Loucy (cell line): ENCODE measurements at regions not wholly inside any gene's neighbourhood (a gene's known extent, or its start where the extent isn't known, plus 50 kb on each side); places are given as distances from the start of the nearest gene placed in this dataset.
A peak's percentile ranks its signal among the peaks of the same experiment; 100 is the strongest.
"Not testable (repeated sequence)": the region's sequence is repeated elsewhere in the genome, so short reads cannot be mapped to it uniquely, and the experiment has no call there.

Experiments used
- H2AFZ ChIP-seq: fragments of 200-600 bp; sonication (generic); 2 replicates; pipeline ENCODE4 v1.6.0; 2016; ENCODE audit warnings: antibody characterized with exemption, mild to moderate bottlenecking, low read length, moderate library complexity
- H3F3A ChIP-seq: fragments of 200-600 bp; 2 replicates; pipeline ENCODE4 v1.6.0; 2016; ENCODE audit warnings: antibody characterized with exemption, low read depth, mild to moderate bottlenecking
- H3K27me3 ChIP-seq: fragments of 200-600 bp; sonication (generic); 2 replicates; pipeline ENCODE4 v1.6.1; 2014; ENCODE audit warnings: low read length, mild to moderate bottlenecking; ENCODE audit not compliant: insufficient read depth, poor library complexity, severe bottlenecking
- H3K36me3 ChIP-seq: fragments of 200-600 bp; sonication (generic); 2 replicates; pipeline ENCODE4 v1.6.1; 2016; ENCODE audit warnings: low read length; ENCODE audit not compliant: insufficient read depth
- H3K4me1 ChIP-seq: fragments of 200-600 bp; sonication (generic); 2 replicates; pipeline ENCODE4 v1.5.1; 2014; ENCODE audit warnings: low read length, mild to moderate bottlenecking; ENCODE audit not compliant: insufficient read depth, poor library complexity, severe bottlenecking
- H3K4me2 ChIP-seq: fragments of 200-600 bp; sonication (generic); 2 replicates; pipeline ENCODE4 v1.6.0; 2014; ENCODE audit warnings: antibody characterized with exemption, low read length, low read depth, mild to moderate bottlenecking; ENCODE audit not compliant: poor library complexity, severe bottlenecking
- H3K4me3 ChIP-seq: fragments of 200-600 bp; sonication (generic); 2 replicates; pipeline ENCODE4 v1.5.1; 2014; ENCODE audit warnings: low read length, mild to moderate bottlenecking, mixed read lengths; ENCODE audit not compliant: poor library complexity, severe bottlenecking
- H3K79me2 ChIP-seq: fragments of 200-600 bp; sonication (generic); 2 replicates; pipeline ENCODE4 v1.6.1; 2014; ENCODE audit warnings: low read length; ENCODE audit not compliant: insufficient read depth
- H3K9ac ChIP-seq: fragments of 200-600 bp; sonication (generic); 2 replicates; pipeline ENCODE4 v1.6.0; 2014; ENCODE audit warnings: mild to moderate bottlenecking, low read depth, low read length, moderate library complexity; ENCODE audit not compliant: poor library complexity, severe bottlenecking
- H3K9me2 ChIP-seq: fragments of 200-600 bp; sonication (generic); replicated peaks from 2 replicates; pipeline ENCODE4 v1.6.1; 2016; ENCODE audit warnings: low read depth, low read length, mixed read lengths
- H3K9me3 ChIP-seq: fragments of 200-600 bp; sonication (generic); 2 replicates; pipeline ENCODE4 v1.6.1; 2014; ENCODE audit warnings: mild to moderate bottlenecking, antibody characterized with exemption, low read length, low read depth; ENCODE audit not compliant: insufficient read depth
- H4K20me1 ChIP-seq: fragments of 200-600 bp; sonication (generic); 2 replicates; pipeline ENCODE4 v1.6.0; 2014; ENCODE audit warnings: antibody characterized with exemption, low read length, mild to moderate bottlenecking; ENCODE audit not compliant: insufficient read depth, poor library complexity, severe bottlenecking
- CTCF ChIP-seq: fragments of 200-600 bp; sonication (generic); conservative IDR thresholded peaks from 2 replicates; pipeline ENCODE4 v1.5.1; 2014; ENCODE audit warnings: mild to moderate bottlenecking, antibody characterized with exemption, low read length
- EZH2phosphoT487 ChIP-seq: fragments of 200-600 bp; IDR thresholded peaks from 2 replicates; pipeline ENCODE4 v1.6.1; 2018; ENCODE audit warnings: antibody characterized with exemption, mild to moderate bottlenecking, moderate library complexity, borderline replicate concordance

GRCh38 chr7:5121256-5121655, 68.8 kb upstream of the WIPI2 start:
- not testable (repeated sequence) for H3K4me2 ChIP-seq, H3K9me3 ChIP-seq, H3K4me1 ChIP-seq, H3K9ac ChIP-seq, H2AFZ ChIP-seq, H3K4me3 ChIP-seq, H3K27me3 ChIP-seq, H3K36me3 ChIP-seq, H3K79me2 ChIP-seq, H3K9me2 ChIP-seq, H3F3A ChIP-seq, H4K20me1 ChIP-seq

DNA sequence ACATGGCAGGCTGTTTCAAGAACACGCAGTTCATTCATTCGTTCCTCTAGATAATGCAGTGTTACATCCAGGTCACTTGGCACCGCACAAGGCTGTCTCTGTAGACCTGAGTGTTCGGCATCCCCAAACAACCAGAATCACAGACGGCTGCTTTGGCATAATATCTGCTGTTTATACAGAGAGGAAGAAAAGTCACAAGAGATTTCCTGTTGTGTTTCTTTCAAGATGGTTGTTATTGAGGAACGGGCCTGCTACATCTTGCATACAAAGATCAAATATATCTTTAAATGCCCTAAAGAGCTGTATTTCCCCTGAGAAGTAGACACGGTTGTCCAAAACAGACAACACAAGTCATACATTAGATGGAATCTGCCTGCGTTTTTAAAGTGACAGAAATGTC, 58.8 kb upstream of the WIPI2 start:
- H3K9me2 ChIP-seq, H3K27me3 ChIP-seq, H3K9me3 ChIP-seq, H3K4me3 ChIP-seq, H4K20me1 ChIP-seq, H3K4me1 ChIP-seq, H3K36me3 ChIP-seq, H3K4me2 ChIP-seq, H3K9ac ChIP-seq, H2AFZ ChIP-seq, H3F3A ChIP-seq, H3K79me2 ChIP-seq: not testable (repeated sequence)

DNA sequence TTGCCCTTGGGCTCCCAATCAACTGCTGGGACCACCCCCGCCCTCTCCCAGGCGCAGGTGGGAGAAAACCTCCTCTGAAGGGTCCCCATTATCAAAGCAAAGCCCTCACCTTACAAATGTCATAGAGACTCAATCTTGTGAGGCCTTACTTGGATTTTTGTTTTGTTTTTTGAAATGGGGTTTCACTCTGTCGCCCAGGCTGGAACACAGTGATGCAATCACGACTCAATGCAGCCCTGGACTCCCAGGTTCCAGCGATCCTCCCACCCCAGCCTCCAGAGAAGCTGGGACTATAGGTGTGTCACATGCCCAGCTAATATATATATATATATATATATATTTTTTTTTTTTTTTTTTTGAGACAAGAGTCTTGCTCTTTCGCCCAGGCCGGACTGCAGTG, 57.5 kb upstream of the WIPI2 start:
- H3F3A ChIP-seq, result no peaks in the 10 kb centered on the region
- H3K79me2 ChIP-seq, result no peaks in the 10 kb centered on the region
- TF ChIP-seq EZH2phosphoT487 (no peak), CTCF (no peak)
- no peaks in the 10 kb centered on the region for H4K20me1 ChIP-seq
- H3K4me3 ChIP-seq, result no peak overlapping the region
- no peaks in the 10 kb centered on the region for H3K27me3 ChIP-seq
- no peaks in the 10 kb centered on the region for H3K9me3 ChIP-seq
- no peaks in the 10 kb centered on the region for H3K9me2 ChIP-seq
- H3K4me2 ChIP-seq, result no peak overlapping the region
- no peaks in the 10 kb centered on the region for H3K36me3 ChIP-seq
- no peaks in the 10 kb centered on the region for H3K4me1 ChIP-seq
- no peak overlapping the region for H2AFZ ChIP-seq
- H3K9ac ChIP-seq, result no peak overlapping the region

GRCh38 chr7:5139998-5140397, 50.0 kb upstream of the WIPI2 start:
- Histone ChIP-seq H3K4me2 (no peak overlapping the region), H4K20me1 (no peaks in the 10 kb centered on the region), H3K9ac (no peak overlapping the region), H3K79me2 (no peaks in the 10 kb centered on the region), H3K27me3 (no peaks in the 10 kb centered on the region), H3F3A (no peaks in the 10 kb centered on the region), H3K36me3 (no peaks in the 10 kb centered on the region), H3K9me3 (no peaks in the 10 kb centered on the region), H2AFZ (peak overlapping the region; percentile 64; the same call in 1 of the 2 replicates), H3K9me2 (no peaks in the 10 kb centered on the region), H3K4me3 (no peak overlapping the region), H3K4me1 (no peaks in the 10 kb centered on the region)
- TF ChIP-seq CTCF (peak; percentile 65), EZH2phosphoT487 (no peak)
